Panc1 (cell line): ENCODE measurements at regions not wholly inside any gene's neighbourhood (a gene's known extent, or its start where the extent isn't known, plus 50 kb on each side); places are given as distances from the start of the nearest gene placed in this dataset.

ENCODE experiments used
- ATAC-seq: fragments of 200-7000 bp; cut with Tn5 transposase; 2 replicates; pipeline ENCODE4 v1.9.1; 2020; ENCODE audit warnings: mild to moderate bottlenecking, moderate library complexity
- BruUV-seq: library from RNA; stranded (reverse); fragments of 400-500 nt; replicated peaks from 2 replicates; lab custom pipeline; 2021; lab: Mats Ljungman, UMichigan
- CTCF ChIA-PET: fragments of 300-600 bp; sonication (Branson Sonifier 250); formaldehyde crosslinking; loops from one replicate; lab custom pipeline; 2022; ENCODE audit warnings: antibody characterized with exemption; lab: Charles Lee
- POLR2A ChIA-PET: fragments of 300-600 bp; sonication (Branson Sonifier 250); formaldehyde crosslinking; loops from one replicate; lab custom pipeline; 2022; ENCODE audit warnings: antibody characterized with exemption; lab: Charles Lee
- DNase-seq: peaks from one replicate; pipeline ENCODE4 v3.0.0-alpha.2; 2010; ENCODE audit warnings: low read depth, low spot score
- H3K27ac ChIP-seq: 2 replicates; pipeline ENCODE4 v1.5.1; 2011; ENCODE audit warnings: mild to moderate bottlenecking, low read length, inconsistent platforms
- H3K27me3 ChIP-seq: fragments of 200-500 bp; sonication (Bioruptor generic); 2 replicates; pipeline ENCODE4 v1.6.0; 2014; ENCODE audit warnings: low read length, inconsistent platforms; ENCODE audit not compliant: control insufficient read depth, insufficient read depth
- H3K36me3 ChIP-seq: fragments of 200-500 bp; sonication (Bioruptor generic); 2 replicates; pipeline ENCODE4 v1.5.1; 2014; ENCODE audit warnings: inconsistent platforms, mild to moderate bottlenecking, low read length, moderate library complexity; ENCODE audit not compliant: control insufficient read depth, insufficient read depth
- H3K4me1 ChIP-seq: 2 replicates; pipeline ENCODE4 v1.5.1; 2011; ENCODE audit warnings: inconsistent platforms, mild to moderate bottlenecking, low read length, moderate library complexity; ENCODE audit not compliant: control insufficient read depth, insufficient read depth
- H3K4me3 ChIP-seq, 2 experiments: 2 replicates each; pipeline ENCODE4 v1.5.1; 2011 to 2012; ENCODE audit warnings: low read depth in 2 of 2, low read length in 2 of 2, mild to moderate bottlenecking in 2 of 2, inconsistent platforms in 1 of 2, moderate library complexity in 1 of 2
- H3K9me3 ChIP-seq: fragments of 200-500 bp; sonication (Bioruptor generic); 2 replicates; pipeline ENCODE4 v1.5.1; 2014; ENCODE audit warnings: low read depth, mild to moderate bottlenecking, inconsistent platforms, low read length, moderate library complexity; ENCODE audit not compliant: control insufficient read depth, insufficient read depth
- POLR2AphosphoS5 ChIP-seq: IDR thresholded peaks from 2 replicates; pipeline ENCODE4 v1.6.1; 2012; ENCODE audit warnings: mild to moderate bottlenecking, low read depth, low read length, moderate library complexity
- SIN3A ChIP-seq: IDR thresholded peaks from 2 replicates; pipeline ENCODE4 v1.6.1; 2012; ENCODE audit warnings: low read depth, mild to moderate bottlenecking, low read length, moderate library complexity, borderline replicate concordance; ENCODE audit not compliant: insufficient read depth
- TCF7L2 ChIP-seq: IDR thresholded peaks from 2 replicates; pipeline ENCODE4 v1.6.1; 2011; ENCODE audit warnings: mild to moderate bottlenecking, low read depth, low read length, inconsistent platforms
- in situ Hi-C: cut with HindIII; loops from 2 replicates; pipeline ENCODE4 v1.10.0; 2016; ENCODE audit warnings: low sequenced_read_pairs, low pct_unique_long_range_greater_than_20kb
- intact Hi-C: fragments of 100-400 bp; cut with micrococcal nuclease; formaldehyde crosslinking; loops from one replicate; pipeline ENCODE4 v1.10.0; 2022; ENCODE audit not compliant: unreplicated experiment
- TF ChIP-seq, protein P1 (sequence below): fragments of 450-650 bp; IDR thresholded peaks from 2 replicates; pipeline ENCODE4 v1.5.1; 2017; ENCODE audit warnings: mild to moderate bottlenecking
- TF ChIP-seq, protein P2 (sequence below), 2 experiments: IDR thresholded peaks; 2 replicates each; pipeline ENCODE4 v1.6.1; 2011 to 2012; ENCODE audit warnings: low read depth in 2 of 2, control low read depth in 1 of 2, low read length in 1 of 2, mild to moderate bottlenecking in 1 of 2, moderate library complexity in 1 of 2; ENCODE audit not compliant: insufficient read depth in 1 of 2

DNA sequence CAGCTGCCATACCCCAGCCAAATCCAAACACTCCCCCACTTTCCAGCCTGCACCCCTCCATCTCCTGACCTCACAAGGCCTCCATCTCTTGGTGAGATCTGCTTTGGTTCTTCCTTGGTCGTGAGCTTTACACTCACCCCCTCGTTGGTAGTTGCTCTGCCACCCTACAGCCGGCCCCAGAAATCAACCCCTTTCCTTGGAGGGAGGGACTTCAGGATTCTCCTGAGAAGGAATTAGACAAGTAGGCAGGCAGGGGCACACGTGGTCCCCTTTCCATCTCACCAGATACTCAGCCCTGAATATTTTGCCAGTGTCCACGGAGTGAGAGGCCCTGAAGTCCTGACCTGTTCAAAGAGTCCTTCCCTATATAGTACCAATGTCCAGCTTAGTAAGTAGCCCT, 120.0 kb upstream of the PWP1 start:
- intact Hi-C loops (no loop called here), in situ Hi-C loops (no loop called here)
- no peak for TF ChIP-seq POLR2AphosphoS5
- no peak for TF ChIP-seq SIN3A
- TF ChIP-seq, protein P1, sequence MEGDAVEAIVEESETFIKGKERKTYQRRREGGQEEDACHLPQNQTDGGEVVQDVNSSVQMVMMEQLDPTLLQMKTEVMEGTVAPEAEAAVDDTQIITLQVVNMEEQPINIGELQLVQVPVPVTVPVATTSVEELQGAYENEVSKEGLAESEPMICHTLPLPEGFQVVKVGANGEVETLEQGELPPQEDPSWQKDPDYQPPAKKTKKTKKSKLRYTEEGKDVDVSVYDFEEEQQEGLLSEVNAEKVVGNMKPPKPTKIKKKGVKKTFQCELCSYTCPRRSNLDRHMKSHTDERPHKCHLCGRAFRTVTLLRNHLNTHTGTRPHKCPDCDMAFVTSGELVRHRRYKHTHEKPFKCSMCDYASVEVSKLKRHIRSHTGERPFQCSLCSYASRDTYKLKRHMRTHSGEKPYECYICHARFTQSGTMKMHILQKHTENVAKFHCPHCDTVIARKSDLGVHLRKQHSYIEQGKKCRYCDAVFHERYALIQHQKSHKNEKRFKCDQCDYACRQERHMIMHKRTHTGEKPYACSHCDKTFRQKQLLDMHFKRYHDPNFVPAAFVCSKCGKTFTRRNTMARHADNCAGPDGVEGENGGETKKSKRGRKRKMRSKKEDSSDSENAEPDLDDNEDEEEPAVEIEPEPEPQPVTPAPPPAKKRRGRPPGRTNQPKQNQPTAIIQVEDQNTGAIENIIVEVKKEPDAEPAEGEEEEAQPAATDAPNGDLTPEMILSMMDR = no peak
- TF ChIP-seq, protein P2, sequence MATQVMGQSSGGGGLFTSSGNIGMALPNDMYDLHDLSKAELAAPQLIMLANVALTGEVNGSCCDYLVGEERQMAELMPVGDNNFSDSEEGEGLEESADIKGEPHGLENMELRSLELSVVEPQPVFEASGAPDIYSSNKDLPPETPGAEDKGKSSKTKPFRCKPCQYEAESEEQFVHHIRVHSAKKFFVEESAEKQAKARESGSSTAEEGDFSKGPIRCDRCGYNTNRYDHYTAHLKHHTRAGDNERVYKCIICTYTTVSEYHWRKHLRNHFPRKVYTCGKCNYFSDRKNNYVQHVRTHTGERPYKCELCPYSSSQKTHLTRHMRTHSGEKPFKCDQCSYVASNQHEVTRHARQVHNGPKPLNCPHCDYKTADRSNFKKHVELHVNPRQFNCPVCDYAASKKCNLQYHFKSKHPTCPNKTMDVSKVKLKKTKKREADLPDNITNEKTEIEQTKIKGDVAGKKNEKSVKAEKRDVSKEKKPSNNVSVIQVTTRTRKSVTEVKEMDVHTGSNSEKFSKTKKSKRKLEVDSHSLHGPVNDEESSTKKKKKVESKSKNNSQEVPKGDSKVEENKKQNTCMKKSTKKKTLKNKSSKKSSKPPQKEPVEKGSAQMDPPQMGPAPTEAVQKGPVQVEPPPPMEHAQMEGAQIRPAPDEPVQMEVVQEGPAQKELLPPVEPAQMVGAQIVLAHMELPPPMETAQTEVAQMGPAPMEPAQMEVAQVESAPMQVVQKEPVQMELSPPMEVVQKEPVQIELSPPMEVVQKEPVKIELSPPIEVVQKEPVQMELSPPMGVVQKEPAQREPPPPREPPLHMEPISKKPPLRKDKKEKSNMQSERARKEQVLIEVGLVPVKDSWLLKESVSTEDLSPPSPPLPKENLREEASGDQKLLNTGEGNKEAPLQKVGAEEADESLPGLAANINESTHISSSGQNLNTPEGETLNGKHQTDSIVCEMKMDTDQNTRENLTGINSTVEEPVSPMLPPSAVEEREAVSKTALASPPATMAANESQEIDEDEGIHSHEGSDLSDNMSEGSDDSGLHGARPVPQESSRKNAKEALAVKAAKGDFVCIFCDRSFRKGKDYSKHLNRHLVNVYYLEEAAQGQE (IDR thresholded peaks at IDR 0.05; ENCODE audit: insufficient read depth in 1 of 2, low read depth in 2 of 2, low read length in 1 of 2) = no peak
- TF ChIP-seq TCF7L2 = no peak
- CTCF ChIA-PET = no interaction called here
- Histone ChIP-seq H3K27ac (no peak overlapping the region), H3K4me3 (no peak overlapping the region), H3K36me3 (no peaks in the 10 kb centered on the region), H3K27me3 (peaks cover 9% of the 10 kb centered on the region), H3K9me3 (no peaks in the 10 kb centered on the region), H3K4me1 (no peaks in the 10 kb centered on the region)
- BruUV-seq = no TSS peak
- no peak for DNase-seq
- POLR2A ChIA-PET = no interaction called here
- ATAC-seq = no peak

DNA sequence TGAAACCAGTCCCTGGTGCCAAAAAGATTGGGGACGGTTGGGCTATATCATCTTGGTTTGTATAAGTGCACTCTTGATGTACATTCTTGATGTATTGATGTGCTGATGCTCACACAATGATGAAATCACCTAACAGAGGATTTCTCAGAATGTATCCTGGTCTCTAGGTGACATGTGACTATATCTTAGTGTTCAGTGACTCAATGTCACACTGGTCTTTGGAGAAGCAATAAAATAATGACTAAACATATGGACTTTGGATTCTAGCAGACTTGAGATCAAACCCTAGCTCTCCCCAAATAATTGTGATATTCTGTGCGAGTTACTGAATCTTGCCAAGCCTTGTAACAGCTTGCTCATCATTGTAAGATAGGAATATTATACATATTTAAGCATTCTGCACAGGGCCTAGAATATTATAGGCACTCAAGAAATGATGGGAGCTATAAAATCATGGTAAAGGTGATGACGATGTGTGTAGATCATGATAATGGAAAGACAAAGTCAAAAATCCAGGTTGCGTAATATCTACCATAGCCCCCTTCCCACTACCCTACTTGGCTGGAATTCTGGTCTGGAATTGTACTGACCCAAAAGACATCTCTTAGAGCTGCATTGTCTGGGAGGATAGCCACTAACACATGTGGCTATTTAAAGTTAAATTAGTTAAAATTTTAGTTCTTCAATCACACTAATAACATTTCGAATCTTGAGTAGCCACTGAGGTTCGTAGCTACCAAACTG, 117.6 kb upstream of the PWP1 start:
- intact Hi-C loops = no loop called here
- Histone ChIP-seq H3K27ac (no peak overlapping the region), H3K4me1 (no peaks in the 10 kb centered on the region), H3K9me3 (no peaks in the 10 kb centered on the region), H3K36me3 (no peaks in the 10 kb centered on the region), H3K4me3 (no peak overlapping the region), H3K27me3 (0 out of 2 replicates have a peak, but pooled peaks cover 4% of the 10 kb centered on the region)
- no peak for TF ChIP-seq TCF7L2
- TF ChIP-seq, protein P2 (IDR thresholded peaks at IDR 0.05; ENCODE audit: insufficient read depth in 1 of 2, low read depth in 2 of 2, low read length in 1 of 2) = no peak
- POLR2A ChIA-PET = no interaction called here
- CTCF ChIA-PET = interaction anchor here (0.6 kb wide), 1 partner anchor 96 kb away, joined by 4 read pairs; no protein-coding TSS in a partner anchor
- ATAC-seq (no peak), DNase-seq (no peak)
- in situ Hi-C loops = no loop called here
- BruUV-seq = no TSS peak
